Loucy (cell line): ENCODE measurements at regions not wholly inside any gene's neighbourhood (a gene's known extent, or its start where the extent isn't known, plus 50 kb on each side); places are given as distances from the start of the nearest gene placed in this dataset.

Experiments
- EZH2phosphoT487 ChIP-seq: fragments of 200-600 bp; IDR thresholded peaks from 2 replicates; pipeline ENCODE4 v1.6.1; 2018; ENCODE audit warnings: antibody characterized with exemption, mild to moderate bottlenecking, moderate library complexity, borderline replicate concordance
- TF ChIP-seq, protein P1 (sequence below): fragments of 200-600 bp; sonication (generic); conservative IDR thresholded peaks from 2 replicates; pipeline ENCODE4 v1.5.1; 2014; ENCODE audit warnings: mild to moderate bottlenecking, antibody characterized with exemption, low read length

DNA sequence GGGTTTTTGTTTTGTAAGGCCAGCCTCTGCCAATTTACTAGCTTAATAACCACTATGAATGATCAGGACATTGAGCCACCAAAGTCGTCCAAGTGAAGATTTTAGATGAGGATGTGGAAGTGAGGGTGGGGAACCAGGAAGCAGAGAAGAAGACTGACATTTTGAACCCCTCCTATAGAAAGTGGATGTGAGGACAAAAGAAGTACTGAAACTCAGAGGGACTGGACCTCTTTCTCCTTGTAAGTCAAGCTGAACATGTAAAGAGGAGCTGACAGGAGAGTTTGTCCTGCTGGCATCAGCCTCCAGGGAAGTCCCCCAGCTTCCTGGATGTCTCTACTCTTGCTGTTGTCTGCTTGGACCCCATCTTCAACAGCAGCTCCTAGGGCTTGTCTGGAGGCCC lies 338.2 kb upstream of the NCAM1 start:
- TF ChIP-seq, protein P1, sequence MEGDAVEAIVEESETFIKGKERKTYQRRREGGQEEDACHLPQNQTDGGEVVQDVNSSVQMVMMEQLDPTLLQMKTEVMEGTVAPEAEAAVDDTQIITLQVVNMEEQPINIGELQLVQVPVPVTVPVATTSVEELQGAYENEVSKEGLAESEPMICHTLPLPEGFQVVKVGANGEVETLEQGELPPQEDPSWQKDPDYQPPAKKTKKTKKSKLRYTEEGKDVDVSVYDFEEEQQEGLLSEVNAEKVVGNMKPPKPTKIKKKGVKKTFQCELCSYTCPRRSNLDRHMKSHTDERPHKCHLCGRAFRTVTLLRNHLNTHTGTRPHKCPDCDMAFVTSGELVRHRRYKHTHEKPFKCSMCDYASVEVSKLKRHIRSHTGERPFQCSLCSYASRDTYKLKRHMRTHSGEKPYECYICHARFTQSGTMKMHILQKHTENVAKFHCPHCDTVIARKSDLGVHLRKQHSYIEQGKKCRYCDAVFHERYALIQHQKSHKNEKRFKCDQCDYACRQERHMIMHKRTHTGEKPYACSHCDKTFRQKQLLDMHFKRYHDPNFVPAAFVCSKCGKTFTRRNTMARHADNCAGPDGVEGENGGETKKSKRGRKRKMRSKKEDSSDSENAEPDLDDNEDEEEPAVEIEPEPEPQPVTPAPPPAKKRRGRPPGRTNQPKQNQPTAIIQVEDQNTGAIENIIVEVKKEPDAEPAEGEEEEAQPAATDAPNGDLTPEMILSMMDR: no peak
- no peak for TF ChIP-seq EZH2phosphoT487
